ENCODE measurements at regions not wholly inside any gene's neighbourhood (a gene's known extent, or its start where the extent isn't known, plus 50 kb on each side); places are given as distances from the start of the nearest gene placed in this dataset.

- TF ChIP-seq EZH2 (IDR thresholded peaks at IDR 0.05) = no peak
- TF ChIP-seq POLR2AphosphoS5 (IDR thresholded peaks at IDR 0.05; ENCODE audit: borderline replicate concordance, low read depth, low read length) = no peak
- no peak for TF ChIP-seq FOXP2 (optimal IDR thresholded peaks at IDR 0.05; ENCODE audit: control extremely low read depth, extremely low read length, insufficient read depth)
These were observed 152.7 kb upstream of the ACTBL2 start for GRCh38 chr5:57635146-57635777.

All from SK-N-MC (cell line).